K562 (cell line): ENCODE measurements at regions not wholly inside any gene's neighbourhood (a gene's known extent, or its start where the extent isn't known, plus 50 kb on each side); places are given as distances from the start of the nearest gene placed in this dataset.

ENCODE experiments used
- CHD2 ChIP-seq: IDR thresholded peaks from 2 replicates; pipeline ENCODE4 v1.6.1; 2011; ENCODE audit warnings: low read depth, low read length
- TEAD1 ChIP-seq, 2 experiments: fragments of 450-650 bp in 1 of 2; sonication (generic) in 1 of 2; formaldehyde crosslinking; IDR thresholded peaks; 2 replicates each; pipeline versions ENCODE4 v1.4.0 to v1.8.0; 2020 to 2022; ENCODE audit warnings: mild to moderate bottlenecking in 2 of 2, missing genetic modification reagents in 1 of 2

DNA sequence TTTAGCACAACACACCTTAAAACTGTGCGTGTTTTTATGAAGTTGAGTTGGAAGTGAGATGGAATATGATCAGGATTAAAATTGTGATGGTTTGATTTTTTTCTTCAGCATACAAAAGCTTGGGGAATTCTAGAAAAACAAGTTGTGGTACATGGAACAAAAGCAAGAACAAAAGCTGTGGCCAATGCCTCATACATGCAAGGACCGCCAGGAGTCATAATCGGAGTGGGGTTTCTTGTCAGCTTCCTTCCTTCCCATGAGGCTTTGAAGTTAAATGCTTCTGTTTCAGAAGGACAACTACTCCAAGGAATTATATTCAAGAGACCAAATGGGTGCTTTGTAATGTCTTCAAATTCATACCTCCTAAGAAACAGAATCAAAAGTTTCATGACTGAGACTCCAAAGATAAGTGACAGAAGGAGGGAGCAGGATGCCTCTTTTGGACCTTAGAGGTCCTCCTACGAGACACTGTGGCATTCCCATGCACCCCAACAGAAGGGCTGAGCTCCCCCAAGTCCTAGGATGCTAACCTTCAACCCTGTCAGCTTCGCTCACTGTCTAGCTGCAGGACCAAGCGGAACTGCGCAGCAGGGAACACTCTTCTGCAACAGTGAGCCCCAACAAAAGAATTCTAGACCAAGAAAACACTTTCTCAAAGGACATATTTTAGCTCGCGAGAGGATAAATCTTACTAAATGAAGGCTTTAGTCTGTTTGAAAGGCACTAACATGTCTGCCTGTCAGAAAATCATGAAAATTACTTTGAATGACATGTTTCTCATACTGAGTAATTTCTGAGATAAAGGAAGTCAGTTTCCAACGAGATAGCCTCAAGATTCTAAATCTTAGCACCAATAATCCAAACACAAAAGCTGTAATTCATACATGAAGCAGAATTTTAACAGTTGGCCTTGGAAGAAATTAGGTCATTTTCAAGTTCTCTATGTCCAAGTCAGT lies 108.5 kb upstream of the NHSL1 start:
- TF ChIP-seq TEAD1 (CRISPR knock-in tag; IDR thresholded peaks at IDR 0.05) (no peak), CHD2 (no peak)
